Activated T-cell treated with anti-CD3 and anti-CD28 coated beads for 48 hours (primary cell): ENCODE measurements at regions not wholly inside any gene's neighbourhood (a gene's known extent, or its start where the extent isn't known, plus 50 kb on each side); places are given as distances from the start of the nearest gene placed in this dataset.
"Not testable (repeated sequence)": the region's sequence is repeated elsewhere in the genome, so short reads cannot be mapped to it uniquely, and the experiment has no call there.

Experiments used
- DNase-seq: peaks from one replicate; pipeline ENCODE4 v3.0.0-alpha.2; 2020; ENCODE audit warnings: low read depth

DNA sequence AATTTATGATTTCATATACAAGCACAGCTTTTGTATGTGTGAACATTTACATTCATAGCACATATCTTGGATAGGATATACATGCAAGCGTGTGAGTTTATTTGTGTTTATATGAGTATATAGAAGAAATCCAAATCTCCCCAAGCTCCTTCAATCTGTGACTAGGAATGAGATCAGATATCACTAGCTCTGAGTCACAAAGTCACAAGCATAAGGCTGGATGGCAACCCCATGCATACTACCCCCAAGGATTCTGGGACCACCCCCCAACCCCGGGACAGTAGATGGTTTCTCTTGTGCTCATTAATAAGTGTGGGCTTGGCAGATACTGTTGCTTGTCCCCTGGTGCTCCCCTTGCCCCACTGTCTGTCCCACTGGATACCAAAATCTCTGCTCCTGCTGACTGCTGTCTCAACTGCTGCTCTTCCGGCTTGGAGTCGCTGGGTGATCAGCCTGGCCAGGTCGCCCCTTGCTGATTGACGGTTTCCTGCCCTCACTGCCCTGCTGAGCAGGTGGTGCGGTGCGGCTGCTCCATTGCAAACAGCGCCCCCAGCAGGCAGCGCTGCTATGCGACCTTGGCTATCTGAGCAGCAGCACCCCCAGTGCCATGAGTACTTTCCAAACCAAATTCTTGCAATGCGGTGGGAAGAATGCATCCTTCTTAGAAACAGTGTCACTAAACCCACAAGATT, 279.4 kb downstream of the CD83 start:
- peak; percentile 18 for DNase-seq

DNA sequence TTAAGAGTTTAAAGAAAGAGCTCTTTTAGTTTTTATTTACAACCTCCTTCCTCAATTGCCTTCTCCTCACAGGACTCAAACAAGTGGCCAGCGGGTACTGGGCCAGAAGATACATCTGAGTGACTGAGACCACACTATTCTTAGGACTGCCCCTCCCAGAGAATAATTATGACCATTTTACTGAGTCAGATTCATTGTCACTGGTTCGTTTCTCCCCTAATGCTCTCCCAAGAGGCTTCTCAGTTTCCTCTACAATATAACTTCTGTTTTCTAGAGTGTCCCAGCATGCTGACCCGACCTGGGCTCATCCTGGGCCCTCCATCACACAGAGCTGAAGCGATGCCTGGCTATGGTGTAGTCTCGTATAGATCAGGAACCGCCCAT, 279.9 kb downstream of the CD83 start:
- no peak for DNase-seq

DNA sequence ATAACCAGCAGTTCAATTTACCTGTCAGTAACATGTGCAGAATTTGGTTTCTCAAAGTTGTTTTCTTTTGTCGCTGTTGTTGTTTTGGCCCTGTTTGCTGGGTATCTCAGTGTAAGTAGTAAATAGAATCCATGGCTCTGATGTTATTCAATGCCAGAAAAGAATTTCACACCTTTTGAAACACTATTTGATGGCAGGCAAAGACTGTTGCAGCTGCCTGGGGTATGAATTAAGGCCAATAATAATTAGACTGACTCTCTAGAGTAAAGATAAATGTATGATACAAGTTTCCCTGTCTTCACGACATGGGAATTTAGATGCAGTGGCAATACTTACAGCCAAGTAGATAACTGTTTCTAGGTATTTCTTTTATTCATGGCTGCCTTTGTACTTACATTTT, 281.4 kb downstream of the CD83 start:
- no peak for DNase-seq

DNA sequence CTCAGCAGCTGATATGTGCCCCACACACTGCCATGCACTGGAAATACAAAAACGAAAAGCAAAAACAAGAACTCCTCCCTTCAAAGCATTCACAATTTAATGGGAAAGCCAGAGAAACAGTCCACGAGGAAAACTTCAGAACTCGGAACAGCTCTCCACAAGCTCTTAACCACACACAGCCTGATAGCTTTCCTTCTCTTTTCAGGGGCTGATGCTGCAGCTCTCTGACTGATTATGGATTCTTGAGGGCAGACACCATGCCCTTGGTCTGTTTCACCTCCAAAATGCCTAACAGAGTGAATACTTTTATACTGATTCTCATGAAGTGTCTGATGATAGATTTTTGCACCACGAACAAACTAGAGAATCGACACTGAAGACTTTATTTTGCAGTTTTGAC, 282.1 kb downstream of the CD83 start:
- no peak for DNase-seq

DNA sequence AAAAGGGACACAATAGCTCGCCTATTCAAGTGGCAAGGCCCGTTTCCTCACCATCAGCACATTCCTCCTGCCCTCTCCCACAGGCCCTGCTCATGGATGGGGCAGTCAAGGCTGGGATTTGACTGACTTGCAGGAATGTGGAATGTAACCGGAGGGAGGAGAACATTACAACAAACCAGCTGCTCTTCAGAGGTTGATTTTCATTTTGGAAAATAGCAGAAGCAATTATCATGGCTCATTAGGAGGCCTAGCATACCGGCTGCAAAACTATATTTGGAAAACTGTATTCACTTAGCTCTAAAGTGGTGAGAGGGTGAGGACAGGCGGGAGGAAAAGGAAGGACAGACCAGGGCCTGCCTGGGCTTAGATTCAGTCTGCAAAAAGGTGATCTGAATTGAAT, 283.7 kb downstream of the CD83 start:
- no peak for DNase-seq

DNA sequence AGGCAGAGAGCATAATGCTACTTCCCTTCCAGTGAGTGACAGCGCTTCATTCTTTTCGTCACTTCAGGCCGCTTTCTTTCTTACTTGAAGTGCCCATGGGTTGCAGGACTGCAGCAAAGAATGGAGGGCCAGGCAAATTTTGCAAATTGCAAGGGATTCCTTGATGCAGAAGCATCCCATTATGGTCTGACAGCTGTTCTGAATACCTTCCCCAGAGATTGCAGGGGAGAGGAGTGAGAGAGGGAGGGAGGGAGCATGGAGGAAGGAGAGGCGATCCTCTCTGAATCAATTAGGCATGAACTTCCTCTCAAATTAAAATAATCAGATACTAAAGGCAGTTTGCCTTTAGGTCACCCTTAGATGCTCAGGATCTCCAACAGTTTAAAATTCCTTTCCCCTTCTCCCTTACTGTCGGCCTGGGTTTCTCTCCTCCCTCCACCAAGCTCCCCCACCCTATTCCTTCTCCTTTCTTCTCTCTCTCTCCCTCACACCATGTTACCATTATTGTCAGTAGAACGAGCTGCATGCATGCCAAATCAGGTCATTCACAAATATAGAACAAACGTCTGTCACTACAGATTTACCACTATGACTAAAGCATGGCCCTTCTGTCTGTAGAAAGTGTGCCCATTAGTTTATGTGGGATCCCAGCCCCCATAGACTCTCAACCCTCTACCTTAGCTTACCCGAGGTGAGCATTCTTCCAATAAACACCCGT, 289.2 kb downstream of the CD83 start:
- DNase-seq: no peak

DNA sequence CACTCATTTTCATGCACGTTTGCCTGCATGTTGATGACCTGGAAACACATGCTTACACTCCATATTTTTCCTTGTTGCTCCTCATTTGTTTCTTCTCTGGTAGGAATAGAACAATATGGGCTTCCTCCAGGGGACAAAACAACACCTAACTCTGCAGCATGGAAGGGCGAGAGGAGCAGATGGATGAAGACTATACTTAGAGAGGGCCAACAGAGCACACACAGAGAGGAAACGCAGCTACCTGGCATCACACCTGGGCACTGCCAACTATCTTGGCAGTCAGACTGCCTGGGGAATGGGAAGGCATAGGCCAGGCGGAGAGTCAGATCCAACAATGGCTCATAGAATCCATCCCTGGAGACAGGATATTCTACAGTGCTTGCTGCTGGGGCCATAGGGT, 290.9 kb downstream of the CD83 start:
- no peak for DNase-seq

DNA sequence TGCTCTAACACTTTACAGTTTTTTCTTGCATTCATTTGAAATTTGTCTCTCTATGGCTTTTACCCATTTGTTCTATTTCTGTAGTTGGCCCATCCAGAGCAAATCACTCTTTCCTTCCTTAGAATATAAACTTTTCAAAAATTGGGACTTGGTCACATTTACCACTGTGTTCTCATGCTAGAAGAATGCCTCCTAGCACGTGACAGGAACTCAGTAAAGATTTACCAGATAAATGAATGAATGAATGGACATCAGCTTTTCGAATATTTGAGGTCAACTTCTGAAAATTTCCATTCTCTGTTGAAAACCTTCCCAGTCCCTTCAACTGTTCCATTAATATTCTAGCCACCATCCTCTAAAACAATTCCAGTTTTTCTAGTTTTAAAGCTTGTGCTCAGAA, 294.5 kb downstream of the CD83 start:
- DNase-seq: no peak

DNA sequence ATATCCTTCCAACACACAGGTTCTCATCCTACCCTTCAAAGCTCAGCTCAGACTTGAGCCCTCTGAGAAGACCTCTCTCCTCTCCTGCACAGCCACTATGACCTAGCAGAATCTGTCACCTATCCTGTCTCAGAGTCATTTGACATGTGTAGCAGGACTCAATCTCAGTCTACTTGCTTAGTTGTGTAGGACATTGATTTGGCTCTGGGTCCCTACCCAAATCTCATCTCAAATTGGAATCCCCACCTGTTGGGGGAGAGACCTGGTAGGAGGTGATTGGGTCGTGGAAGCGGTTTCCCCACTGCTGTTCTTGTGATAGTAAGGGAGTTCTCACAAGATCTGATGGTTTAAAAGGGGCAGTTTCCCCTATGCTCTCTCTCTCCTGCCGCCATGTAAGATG, 297.9 kb downstream of the CD83 start:
- DNase-seq: no peak

DNA sequence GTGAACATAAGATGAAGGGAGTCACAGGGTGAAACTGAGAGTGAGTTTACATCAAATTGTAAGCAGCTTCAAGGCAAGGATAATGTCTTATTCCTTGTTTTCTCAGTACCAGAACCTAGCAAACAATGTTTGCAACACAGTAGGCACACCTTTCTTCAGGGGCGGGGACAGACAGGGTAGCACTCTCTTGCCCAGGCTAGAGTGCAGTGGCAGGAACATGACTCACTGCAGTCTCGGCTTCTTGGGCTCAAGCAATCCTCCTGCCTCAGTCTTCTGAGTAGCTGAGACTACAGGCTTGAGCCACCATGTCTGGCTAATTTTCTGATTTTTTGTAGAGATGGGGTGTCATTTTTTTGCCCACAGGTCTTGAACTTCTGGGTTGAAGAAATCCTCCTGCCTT, 299.8 kb downstream of the CD83 start:
- no peak for DNase-seq

DNA sequence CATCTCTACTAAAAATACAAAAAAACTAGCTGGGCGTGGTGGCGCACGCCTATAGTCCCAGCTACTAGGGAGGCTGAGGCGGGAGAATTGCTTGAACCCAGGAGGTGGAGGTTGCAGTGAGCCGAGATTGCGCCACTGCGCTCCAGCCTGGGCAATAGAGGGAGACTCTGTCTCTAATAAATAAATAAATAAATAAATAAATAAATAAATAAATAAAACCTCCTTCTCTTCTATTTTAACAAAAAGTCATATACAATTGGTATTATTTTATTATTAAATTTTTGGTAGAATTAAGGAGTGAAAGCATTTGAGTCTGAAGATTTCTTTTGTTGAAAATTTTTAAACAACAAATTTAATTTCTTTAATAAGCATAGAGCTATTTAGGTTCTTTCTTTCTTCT, 301.7 kb downstream of the CD83 start:
- DNase-seq: not testable (repeated sequence)

DNA sequence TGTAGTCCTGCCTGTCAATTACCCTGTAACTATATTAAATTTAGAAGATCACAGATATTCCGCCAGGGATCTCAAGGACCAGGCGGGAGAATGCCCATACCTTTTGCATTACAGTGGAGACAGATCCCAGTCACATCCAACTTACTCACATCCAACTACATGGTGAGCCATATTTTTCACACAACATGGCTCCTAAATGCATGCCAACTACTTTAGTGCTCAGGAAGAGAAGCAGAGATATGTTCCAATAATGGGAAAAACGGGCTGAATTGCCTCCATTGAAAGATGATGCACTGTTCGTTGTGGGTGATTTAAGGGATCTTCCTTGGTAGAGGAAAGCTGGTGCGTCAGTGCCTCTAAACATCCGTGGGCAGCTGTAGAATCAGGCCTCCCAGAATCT, 304.5 kb downstream of the CD83 start:
- no peak for DNase-seq

DNA sequence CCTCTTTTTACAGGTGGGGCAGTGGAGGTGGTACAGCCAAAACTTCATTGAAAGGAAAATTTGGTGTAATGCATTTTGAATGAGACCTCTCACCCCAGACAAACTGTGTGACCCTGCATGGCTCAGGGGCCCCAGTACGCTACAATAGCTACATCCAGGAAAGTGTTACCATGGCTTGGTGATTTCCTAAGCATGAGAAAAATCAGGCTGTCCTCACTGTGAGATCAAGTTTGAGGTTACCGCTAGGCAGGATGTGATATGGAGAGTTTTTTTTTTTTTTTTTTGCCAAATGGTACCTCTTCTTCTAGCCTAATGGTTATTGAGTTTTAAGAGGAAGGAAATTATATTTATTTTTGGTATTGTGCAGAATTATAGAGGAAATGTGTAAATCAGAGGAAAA, 305.3 kb downstream of the CD83 start:
- no peak for DNase-seq

DNA sequence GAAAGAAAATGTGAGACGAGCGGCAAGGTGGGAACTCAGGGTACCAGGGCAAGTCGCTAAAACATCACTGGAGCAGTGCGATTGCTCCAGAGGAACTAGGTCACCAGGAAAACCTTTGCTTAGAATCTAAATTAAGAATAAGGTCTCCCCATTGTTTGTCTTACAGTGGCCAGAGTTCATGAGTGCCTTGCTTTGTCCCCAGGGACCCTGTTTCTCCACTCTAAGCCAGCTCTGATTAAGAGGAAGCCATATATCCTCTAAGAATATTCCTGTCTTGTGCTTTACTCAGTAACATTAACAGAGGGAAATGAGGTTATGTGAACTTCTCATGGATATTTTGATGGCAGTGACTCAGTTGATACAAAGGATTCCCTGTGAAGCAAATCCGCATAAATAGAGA, 305.8 kb downstream of the CD83 start:
- DNase-seq: no peak

DNA sequence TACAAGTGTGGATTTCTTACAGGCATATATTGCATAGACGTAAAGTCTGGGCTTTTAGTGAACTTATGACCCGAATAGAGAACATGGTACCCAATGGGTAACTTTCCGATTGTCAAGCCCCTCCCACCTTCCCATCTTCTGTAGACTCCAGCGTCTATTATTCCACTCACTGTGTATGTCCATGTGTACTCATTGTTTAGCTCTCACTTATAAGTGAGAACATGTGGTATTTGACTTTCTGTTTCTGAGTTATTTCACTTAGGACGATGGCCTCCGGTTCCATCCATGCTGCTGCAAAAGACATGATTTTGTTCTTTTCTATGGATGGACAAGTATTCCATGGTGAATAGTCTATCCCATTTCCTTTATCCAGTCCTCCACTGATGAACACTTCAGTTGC, 306.4 kb downstream of the CD83 start:
- DNase-seq: no peak

DNA sequence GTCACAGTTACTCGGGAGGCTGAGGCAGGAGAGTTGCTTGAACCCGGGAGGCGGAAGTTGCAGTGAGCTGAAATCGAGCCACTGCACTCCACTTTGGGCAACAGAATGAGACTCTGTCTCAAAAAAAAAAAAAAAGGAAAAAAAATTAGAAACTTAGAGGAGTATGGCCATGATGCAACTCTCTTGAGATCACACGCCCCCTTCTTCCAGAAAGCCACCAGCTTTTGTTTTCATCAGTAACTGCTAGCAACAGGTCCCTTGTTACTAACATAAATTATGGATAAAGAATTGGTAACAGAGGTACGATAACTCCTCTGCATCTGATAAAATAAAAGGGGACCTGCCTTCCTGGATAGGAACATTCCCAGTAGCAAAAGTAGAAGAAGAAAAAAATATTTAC, 308.2 kb downstream of the CD83 start:
- DNase-seq: no peak

DNA sequence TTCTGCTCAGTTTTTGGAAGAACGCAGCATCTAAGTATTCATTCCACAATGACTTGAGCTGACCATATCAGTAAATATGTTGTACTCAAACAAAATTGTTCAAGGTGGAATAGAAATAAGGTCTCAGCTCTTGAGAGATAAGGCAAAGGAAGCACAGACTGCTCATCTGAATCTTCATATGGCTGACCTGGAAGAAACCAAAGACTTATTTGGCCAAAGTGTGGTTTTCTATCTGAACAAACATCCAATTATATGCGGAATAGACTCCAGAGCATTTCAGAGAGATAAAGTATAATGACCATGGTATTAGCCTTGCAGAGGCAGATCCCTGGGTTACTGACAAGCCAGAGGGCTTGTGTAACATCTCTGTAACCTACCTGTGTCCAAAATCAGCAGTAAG, 308.7 kb downstream of the CD83 start:
- no peak for DNase-seq

DNA sequence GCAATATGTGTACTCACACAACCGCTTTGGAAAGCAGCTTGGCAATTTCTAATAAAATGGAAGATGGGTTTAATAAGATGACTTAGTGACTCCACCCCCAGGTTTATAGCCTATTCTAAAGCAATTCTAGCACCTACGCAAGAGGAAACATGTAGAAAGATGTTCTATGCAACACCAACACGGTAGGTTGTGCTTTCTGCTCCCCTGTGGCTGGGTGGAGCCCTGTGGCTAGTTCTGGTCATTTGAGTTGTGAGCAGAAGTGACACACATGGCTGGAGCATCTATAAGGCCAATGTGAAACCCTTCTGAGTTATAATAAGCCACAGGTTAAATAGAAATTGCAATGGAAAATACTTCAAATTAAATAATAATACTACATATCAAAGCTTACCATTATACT, 310.7 kb downstream of the CD83 start:
- DNase-seq: no peak

DNA sequence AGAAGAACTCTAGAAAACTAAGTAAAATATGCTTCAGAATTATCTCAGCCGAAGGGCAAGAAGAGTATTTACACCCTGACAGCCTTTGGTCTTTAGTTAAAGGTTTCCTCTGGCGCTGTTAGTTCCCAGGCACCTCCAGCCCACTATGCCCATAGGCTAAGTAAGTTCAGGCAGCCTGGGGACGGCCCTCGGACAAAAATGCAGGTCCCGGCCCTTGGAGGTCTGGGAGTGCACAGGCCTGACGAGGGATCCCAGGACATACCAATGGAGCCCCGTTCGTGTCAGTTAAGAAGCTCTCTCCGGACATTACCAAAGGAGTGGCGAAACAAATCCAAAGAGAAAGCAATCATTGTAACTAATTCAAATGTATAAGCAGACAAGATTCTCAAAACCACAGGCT, 311.8 kb downstream of the CD83 start:
- no peak for DNase-seq

DNA sequence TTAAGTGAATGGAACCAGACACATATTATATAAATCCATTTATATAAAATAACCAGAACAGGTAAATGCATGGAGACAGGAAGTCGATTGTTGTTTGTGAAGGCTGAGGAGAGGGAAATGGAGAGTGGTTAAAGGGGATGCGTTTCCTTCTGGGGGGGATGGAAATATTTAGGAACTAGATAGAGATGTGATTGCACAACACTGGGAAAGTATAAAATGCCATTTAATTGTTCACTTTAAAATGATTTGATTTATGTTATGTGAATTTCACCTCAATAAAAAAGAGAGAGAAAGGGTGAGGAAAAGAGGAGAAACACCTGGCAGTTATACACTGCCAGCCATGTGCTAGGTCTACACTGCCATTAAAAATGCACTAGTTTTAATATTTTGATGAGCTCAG, 312.6 kb downstream of the CD83 start:
- DNase-seq: no peak

DNA sequence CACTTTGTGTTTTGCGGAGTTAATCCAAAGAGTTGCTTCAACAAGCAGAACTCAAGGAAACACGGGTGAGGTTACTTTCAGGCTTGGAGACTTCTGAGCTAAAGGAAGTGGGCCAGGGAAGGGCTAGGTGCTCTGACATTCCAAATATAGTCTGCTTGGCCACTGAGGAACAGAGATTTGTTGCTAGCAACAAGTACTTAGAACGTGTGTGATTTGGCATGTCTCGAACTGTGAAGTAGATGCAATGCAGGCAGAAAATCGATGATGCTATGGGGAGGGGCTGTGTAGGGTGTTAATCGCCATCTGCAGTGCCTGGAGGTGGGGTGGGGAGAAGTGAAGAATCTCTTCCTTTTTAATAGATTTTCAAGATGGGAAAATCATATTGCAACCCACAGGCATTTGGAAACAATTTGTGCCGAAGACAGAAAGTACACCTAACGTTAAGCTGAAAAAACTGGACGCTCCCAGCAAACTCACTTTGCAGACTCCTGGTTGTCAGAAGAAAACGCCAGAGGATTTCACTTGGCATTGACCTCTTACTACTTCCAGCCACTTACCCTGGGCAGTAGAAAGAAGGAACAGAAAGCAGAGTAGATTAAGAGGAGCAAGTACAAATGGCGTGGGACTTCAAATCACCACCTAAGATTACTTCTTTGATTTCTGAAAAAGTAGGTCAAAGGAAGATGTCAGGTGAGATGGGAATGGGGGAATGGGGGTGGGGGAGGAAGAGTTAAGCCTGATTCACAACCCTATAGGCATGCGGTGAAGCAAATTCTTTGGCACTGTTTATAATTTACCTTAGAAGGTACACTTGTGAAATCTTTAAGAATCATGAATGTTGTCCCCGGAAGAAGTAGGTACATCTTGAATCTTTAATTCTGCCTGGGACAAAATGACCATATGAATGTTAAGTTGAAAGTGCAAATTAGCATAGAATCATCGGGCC, 314.1 kb downstream of the CD83 start:
- DNase-seq: no peak

DNA sequence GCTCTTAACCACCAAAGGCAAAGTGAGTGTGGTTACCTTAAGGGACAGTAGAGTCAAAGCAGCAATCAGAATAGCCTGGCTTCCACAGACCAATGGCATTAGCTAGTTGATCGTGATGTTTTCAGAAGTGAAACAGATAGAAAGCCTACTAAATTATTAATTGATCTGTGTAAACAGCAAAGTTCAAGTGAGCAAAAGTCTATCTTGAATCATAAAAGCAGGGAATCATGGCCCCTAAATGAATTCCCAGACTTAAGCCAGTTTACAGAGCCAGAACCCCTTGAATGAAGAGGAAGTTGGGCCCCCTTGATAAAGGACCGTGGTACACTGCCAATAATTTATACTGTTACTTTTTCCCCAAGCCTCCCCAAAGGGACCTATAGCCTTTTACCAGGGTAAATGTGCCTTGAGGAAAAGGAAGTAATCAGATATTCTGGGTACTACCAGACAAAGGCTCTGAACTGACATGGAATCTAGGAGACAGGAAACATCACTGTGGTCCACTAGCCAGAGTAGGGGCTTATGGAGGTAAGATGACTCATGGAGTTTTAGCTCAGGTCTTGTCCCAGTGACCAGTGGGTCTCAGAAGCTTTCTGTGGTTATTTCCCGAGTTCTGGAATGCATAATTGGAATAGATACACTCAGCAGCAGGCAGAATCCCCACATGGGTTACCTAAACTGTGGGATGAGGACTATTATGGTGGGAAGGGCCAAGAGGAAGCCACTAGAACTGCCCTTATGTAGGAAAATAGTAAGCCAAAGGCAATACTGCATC, 317.5 kb downstream of the CD83 start:
- DNase-seq: no peak
